Adrenal gland (tissue), 9 donors: ENCODE measurements at regions not wholly inside any gene's neighbourhood (a gene's known extent, or its start where the extent isn't known, plus 50 kb on each side); places are given as distances from the start of the nearest gene placed in this dataset.

Source experiments
- DNase-seq, 7 donors: peaks; one replicate each; pipeline ENCODE4 v3.0.0-alpha.2; 2019 to 2020
- H3K27ac ChIP-seq, 5 donors: fragments of 200-600 bp; sonication (generic) in 4 of 5; 1 replicate in 3 of 5; 2 replicates in 2 of 5; pipeline versions ENCODE4 v1.5.1 to v1.8.0; 2016 to 2020; ENCODE audit warnings: mild to moderate bottlenecking in 1 of 5
- H3K27me3 ChIP-seq: fragments of 200-600 bp; 2 replicates; pipeline ENCODE4 v1.8.0; 2021
- H3K36me3 ChIP-seq, 2 donors: fragments of 200-600 bp; replicated peaks in 1 of 2; 1 replicate in 1 of 2; 2 replicates in 1 of 2; pipeline versions ENCODE4 v1.5.1 to v1.8.0; 2018 to 2022
- H3K4me1 ChIP-seq, 2 donors: fragments of 200-600 bp; replicated peaks in 1 of 2; 1 replicate in 1 of 2; 2 replicates in 1 of 2; pipeline versions ENCODE4 v1.5.1 to v1.8.0; 2018 to 2021
- H3K4me3 ChIP-seq, 4 donors: fragments of 200-600 bp; sonication (generic) in 3 of 4; one replicate each; pipeline ENCODE4 v1.5.1; 2016 to 2018
- H3K9me3 ChIP-seq, 3 donors: fragments of 200-600 bp; sonication (generic) in 1 of 3; replicated peaks in 1 of 3; 1 replicate in 2 of 3; 2 replicates in 1 of 3; pipeline versions ENCODE4 v1.5.1 to v1.8.0; 2016 to 2021
- POLR2A ChIP-seq, 2 donors: fragments of 450-650 bp; IDR thresholded peaks; one replicate each; pipeline ENCODE4 v1.6.1; 2017; ENCODE audit warnings: antibody characterized with exemption in 2 of 2, mild to moderate bottlenecking in 2 of 2, moderate library complexity in 1 of 2
- WGBS, 4 donors: extraction: QIAGEN DNeasy Blood & Tissue Kit in 2 of 4; methylation state at CpG; one replicate each; pipeline versions ENCODE4 v1.1.5 to v1.1.7; 2013 to 2017; 5-methylcytosine and 5-hydroxymethylcytosine counted together
- intact Hi-C, 2 donors: fragments of 100-400 bp; cut with DNase I; formaldehyde crosslinking; loops; one replicate each; pipeline versions ENCODE4 v1.14.1 to v1.15.0; 2022 to 2023
- TF ChIP-seq, protein P1 (sequence below), 6 experiments: fragments of 450-650 bp in 4 of 6; fragments of 200-600 bp in 2 of 6; sonication (generic) in 1 of 6; IDR thresholded peaks; 1 replicate in 5 of 6; 2 replicates in 1 of 6; pipeline versions ENCODE4 v1.5.1 to v1.8.0; 2016 to 2021; ENCODE audit warnings: antibody characterized with exemption in 6 of 6, mild to moderate bottlenecking in 2 of 6, moderate library complexity in 1 of 6
- donor health status: healthy with polysubstance abuse.
- donor health status: Bipolar disorder and iron deficiency.
- donor health status: DM: yes; HTN: yes; CAD: no.
- donor health status: DM: no; HTN: no; CAD: no.
- donor health status: DM: no; HTN: no; CAD: no.

DNA sequence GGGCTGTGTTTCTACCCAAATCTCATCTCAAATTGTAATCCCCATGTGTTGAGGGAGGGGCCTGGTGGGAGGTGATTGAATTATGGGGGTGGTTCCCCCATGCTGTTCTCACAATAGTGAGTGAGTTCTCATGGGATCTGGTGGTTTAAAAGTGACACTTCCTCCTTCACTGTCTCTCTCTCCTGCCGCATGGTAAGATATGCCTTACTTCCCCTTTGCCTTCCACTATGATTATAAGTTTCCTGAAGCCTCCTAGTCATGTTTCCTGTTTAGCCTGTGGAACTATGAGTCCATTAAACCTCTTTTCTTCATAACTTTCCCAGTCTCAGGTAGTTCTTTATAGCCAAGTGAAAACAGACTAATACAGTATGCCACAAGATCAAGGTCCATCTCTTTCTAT lies 70.0 kb upstream of the MSX1 start:
- H3K27ac ChIP-seq, result no peak overlapping the region
- no peaks in the 10 kb centered on the region for H3K36me3 ChIP-seq
- intact Hi-C loops, result loop anchor here in 1 of 2 donors (10.0 kb wide), 1 partner anchor 295 kb away; no protein-coding TSS in a partner anchor
- H3K4me3 ChIP-seq, result no peak overlapping the region
- H3K9me3 ChIP-seq, result peaks cover 0 to 9% (median 0%) of the 10 kb centered on the region in 3 donors
- H3K27me3 ChIP-seq, result no peaks in the 10 kb centered on the region
- WGBS, 4 donors, result 56 to 86% (median 76%) methylated on average over 1 of the region's 1 CpG
- TF ChIP-seq, protein P1, sequence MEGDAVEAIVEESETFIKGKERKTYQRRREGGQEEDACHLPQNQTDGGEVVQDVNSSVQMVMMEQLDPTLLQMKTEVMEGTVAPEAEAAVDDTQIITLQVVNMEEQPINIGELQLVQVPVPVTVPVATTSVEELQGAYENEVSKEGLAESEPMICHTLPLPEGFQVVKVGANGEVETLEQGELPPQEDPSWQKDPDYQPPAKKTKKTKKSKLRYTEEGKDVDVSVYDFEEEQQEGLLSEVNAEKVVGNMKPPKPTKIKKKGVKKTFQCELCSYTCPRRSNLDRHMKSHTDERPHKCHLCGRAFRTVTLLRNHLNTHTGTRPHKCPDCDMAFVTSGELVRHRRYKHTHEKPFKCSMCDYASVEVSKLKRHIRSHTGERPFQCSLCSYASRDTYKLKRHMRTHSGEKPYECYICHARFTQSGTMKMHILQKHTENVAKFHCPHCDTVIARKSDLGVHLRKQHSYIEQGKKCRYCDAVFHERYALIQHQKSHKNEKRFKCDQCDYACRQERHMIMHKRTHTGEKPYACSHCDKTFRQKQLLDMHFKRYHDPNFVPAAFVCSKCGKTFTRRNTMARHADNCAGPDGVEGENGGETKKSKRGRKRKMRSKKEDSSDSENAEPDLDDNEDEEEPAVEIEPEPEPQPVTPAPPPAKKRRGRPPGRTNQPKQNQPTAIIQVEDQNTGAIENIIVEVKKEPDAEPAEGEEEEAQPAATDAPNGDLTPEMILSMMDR (IDR thresholded peaks at IDR 0.05), result no peak
- no peak for TF ChIP-seq POLR2A (IDR thresholded peaks at IDR 0.05)
- H3K4me1 ChIP-seq, result no peaks in the 10 kb centered on the region
- peak in 1 of 7 donors; percentile 4 for DNase-seq

DNA sequence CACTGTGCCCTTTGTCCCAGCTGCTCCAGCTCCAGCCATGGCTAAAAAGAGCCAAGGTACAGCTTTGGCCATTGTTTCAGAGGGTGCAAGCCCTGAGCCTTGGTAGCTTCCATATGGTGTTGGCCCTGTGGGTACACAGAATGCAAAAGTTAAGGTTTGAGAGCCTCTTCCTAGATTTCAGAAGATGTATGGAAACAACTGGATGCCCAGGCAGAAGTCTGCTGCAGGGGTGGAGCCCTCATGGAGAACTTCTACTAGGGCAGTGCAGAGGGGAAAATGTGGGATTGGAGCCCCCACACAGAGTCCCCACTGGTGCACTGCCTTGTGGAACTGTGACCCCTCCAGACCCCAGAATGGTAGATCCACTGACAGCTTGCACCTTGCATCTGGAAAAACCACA lies 70.9 kb upstream of the MSX1 start:
- Histone ChIP-seq H3K4me1 (no peaks in the 10 kb centered on the region), H3K27ac (no peak overlapping the region), H3K4me3 (no peak overlapping the region), H3K36me3 (no peaks in the 10 kb centered on the region), H3K9me3 (peaks cover 0 to 9% (median 0%) of the 10 kb centered on the region in 3 donors), H3K27me3 (no peaks in the 10 kb centered on the region)
- DNase-seq, result no peak
- intact Hi-C loops, result loop anchor here in 1 of 2 donors (10.0 kb wide), 1 partner anchor 296 kb away; no protein-coding TSS in a partner anchor
- TF ChIP-seq, protein P1 (IDR thresholded peaks at IDR 0.05), result no peak
- no peak for TF ChIP-seq POLR2A (IDR thresholded peaks at IDR 0.05)

DNA sequence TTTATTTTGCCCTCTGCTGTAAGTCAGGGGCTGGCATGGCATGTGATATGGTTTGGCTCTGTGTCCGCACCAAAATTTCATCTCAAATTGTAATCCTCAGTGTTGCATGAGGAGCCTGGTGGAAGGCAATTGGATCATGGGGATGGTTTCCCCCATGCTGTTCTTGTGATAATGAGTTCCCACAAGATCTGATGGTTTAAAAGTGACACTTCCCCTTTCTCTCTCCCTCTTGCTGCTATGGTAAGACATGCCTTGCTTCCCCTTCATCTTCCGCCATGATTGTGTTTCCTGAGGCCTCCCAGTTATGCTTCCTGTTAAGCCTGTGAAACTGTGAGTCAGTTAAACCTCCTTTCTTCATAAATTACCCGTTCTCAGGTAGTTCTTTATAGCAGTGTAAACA lies 72.0 kb upstream of the MSX1 start:
- Histone ChIP-seq H3K27me3 (no peaks in the 10 kb centered on the region), H3K4me1 (no peaks in the 10 kb centered on the region), H3K27ac (no peak overlapping the region), H3K36me3 (no peaks in the 10 kb centered on the region), H3K4me3 (no peak overlapping the region), H3K9me3 (peaks cover 0 to 9% (median 0%) of the 10 kb centered on the region in 3 donors)
- no peak for TF ChIP-seq POLR2A (IDR thresholded peaks at IDR 0.05)
- TF ChIP-seq, protein P1 (IDR thresholded peaks at IDR 0.05), result no peak
- no peak for DNase-seq
- intact Hi-C loops, result loop anchor here in 1 of 2 donors (10.0 kb wide), 1 partner anchor 297 kb away; no protein-coding TSS in a partner anchor
- 67 to 81% (median 77%) methylated on average over 3 of the region's 3 CpGs for WGBS, 4 donors

DNA sequence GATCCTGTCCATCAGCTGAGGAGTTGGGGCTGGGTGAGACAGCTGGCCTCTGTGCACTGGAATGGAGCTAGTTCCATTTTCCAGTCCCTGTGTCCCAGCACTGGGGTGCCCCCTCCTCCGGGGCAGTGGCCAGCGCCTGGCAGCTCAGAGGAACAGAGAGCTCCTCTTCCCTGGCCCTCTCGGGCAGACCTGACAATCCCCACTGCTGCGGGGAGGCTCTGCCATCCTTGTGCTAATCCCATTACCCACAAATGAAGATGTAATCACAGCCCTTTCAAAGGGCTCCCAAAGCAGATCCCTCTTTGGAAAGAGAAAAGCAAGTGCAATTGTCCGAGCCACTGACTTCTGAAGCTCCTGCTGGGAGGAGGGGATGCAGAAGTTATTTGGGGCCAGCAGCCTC lies 75.1 kb upstream of the MSX1 start:
- TF ChIP-seq, protein P1 (IDR thresholded peaks at IDR 0.05), result no peak
- no peak for TF ChIP-seq POLR2A (IDR thresholded peaks at IDR 0.05)
- H3K4me3 ChIP-seq, result no peak overlapping the region
- peak in 1 of 7 donors; percentile 54 for DNase-seq
- H3K27me3 ChIP-seq, result no peaks in the 10 kb centered on the region
- WGBS, 4 donors, result 66 to 71% (median 71%) methylated on average over 5 of the region's 5 CpGs; no CpG with 5 or more reads in 1 of the 4 donors
- peaks cover 0 to 9% (median 0%) of the 10 kb centered on the region in 3 donors for H3K9me3 ChIP-seq
- H3K4me1 ChIP-seq, result no peaks in the 10 kb centered on the region
- H3K27ac ChIP-seq, result no peak overlapping the region
- intact Hi-C loops, result loop anchor here in 1 of 2 donors (10.0 kb wide), 1 partner anchor 300 kb away; no protein-coding TSS in a partner anchor
- no peaks in the 10 kb centered on the region for H3K36me3 ChIP-seq
